GM12878 (cell line): ENCODE measurements at regions not wholly inside any gene's neighbourhood (a gene's known extent, or its start where the extent isn't known, plus 50 kb on each side); places are given as distances from the start of the nearest gene placed in this dataset.

Experiments used
- ATAC-seq: fragments of 200-7000 bp; cut with Tn5 transposase; 3 replicates; pipeline ENCODE4 v1.9.1; 2020; ENCODE audit warnings: mild to moderate bottlenecking, moderate library complexity
- BruUV-seq: library from RNA; stranded (reverse); fragments of 400-500 nt; replicated peaks from 2 replicates; lab custom pipeline; 2021; lab: Mats Ljungman, UMichigan
- CTCF ChIA-PET: fragments of 300-600 bp; sonication (Branson Sonifier 250); formaldehyde crosslinking; extraction: SDS; loops from one replicate; lab custom pipeline; 2021; ENCODE audit warnings: inconsistent platforms; lab: Yijun Ruan, JAX
- POLR2A ChIA-PET: fragments of 350-600 bp; formaldehyde crosslinking; extraction: SDS; loops from one replicate; lab custom pipeline; 2021; ENCODE audit warnings: inconsistent platforms; lab: Charles Lee
- RAD21 ChIA-PET: fragments of 300-600 bp; sonication (Branson Sonifier 250); formaldehyde crosslinking; loops from one replicate; lab custom pipeline; 2023; ENCODE audit warnings: antibody characterized with exemption; ENCODE audit not compliant: unreplicated experiment; lab: Charles Lee
- SMC1A ChIA-PET: fragments of 300-600 bp; sonication (Branson Sonifier 250); formaldehyde crosslinking; loops from one replicate; lab custom pipeline; 2023; ENCODE audit not compliant: unreplicated experiment, uncharacterized antibody; lab: Charles Lee
- DNase-seq: peaks from one replicate; pipeline ENCODE4 v3.0.0-alpha.2; 2011; ENCODE audit warnings: low read depth, low spot score
- FAIRE-seq: peaks from 3 replicates; lab custom pipeline; 2011; peaks lifted over from hg19 to GRCh38; lab: Jason Lieb, UNC
- H2AFZ ChIP-seq: 2 replicates; pipeline ENCODE4 v1.6.0; 2011; ENCODE audit warnings: low read depth, low read length, control low read depth; ENCODE audit not compliant: control insufficient read depth
- H3K27ac ChIP-seq: 2 replicates; pipeline ENCODE4 v1.5.1; 2011; ENCODE audit warnings: control low read depth; ENCODE audit not compliant: control insufficient read depth, insufficient read depth
- H3K27me3 ChIP-seq, 2 experiments: replicated peaks in 1 of 2; 2 replicates each; pipeline versions ENCODE4 v1.6.0 to v1.6.1; 2011; ENCODE audit warnings: low read length in 1 of 2; ENCODE audit not compliant: control insufficient read depth in 2 of 2, insufficient read depth in 2 of 2
- H3K36me3 ChIP-seq, 2 experiments: 2 replicates each; pipeline ENCODE4 v1.5.1; 2011; ENCODE audit warnings: low read length in 1 of 2; ENCODE audit not compliant: control insufficient read depth in 2 of 2, insufficient read depth in 2 of 2
- H3K4me1 ChIP-seq: 2 replicates; pipeline ENCODE4 v1.6.1; 2011; ENCODE audit warnings: mild to moderate bottlenecking, low read length, moderate library complexity, mixed read lengths; ENCODE audit not compliant: control insufficient read depth, insufficient read depth
- H3K4me2 ChIP-seq: 2 replicates; pipeline ENCODE4 v1.6.0; 2011; ENCODE audit warnings: control low read depth; ENCODE audit not compliant: control insufficient read depth, insufficient read depth
- H3K4me3 ChIP-seq: fragments of 200-600 bp; sonication (generic); 2 replicates; pipeline ENCODE4 v1.5.1; 2016
- H3K79me2 ChIP-seq: 2 replicates; pipeline ENCODE4 v1.6.0; 2011; ENCODE audit warnings: low read length; ENCODE audit not compliant: control insufficient read depth, insufficient read depth
- H3K9ac ChIP-seq: 2 replicates; pipeline ENCODE4 v1.8.0; 2011; ENCODE audit warnings: low read length, control low read depth, mixed read lengths; ENCODE audit not compliant: control insufficient read depth, insufficient read depth
- H3K9me3 ChIP-seq: replicated peaks from 3 replicates; pipeline ENCODE4 v1.5.1; 2011; ENCODE audit warnings: mild to moderate bottlenecking, low read length; ENCODE audit not compliant: control insufficient read depth, insufficient read depth
- H4K20me1 ChIP-seq: 2 replicates; pipeline ENCODE4 v1.6.0; 2011; ENCODE audit not compliant: control insufficient read depth, insufficient read depth
- CEBPB ChIP-seq, 2 experiments: fragments of 150-350 bp in 1 of 2; IDR thresholded peaks; 2 replicates each; pipeline ENCODE4 v1.6.1; 2012 to 2014; ENCODE audit warnings: low read depth in 2 of 2, low read length in 2 of 2, borderline replicate concordance in 1 of 2, inconsistent platforms in 1 of 2
- GATAD2B ChIP-seq: fragments of 450-650 bp; conservative IDR thresholded peaks from 2 replicates; pipeline ENCODE4 v1.6.1; 2017; ENCODE audit warnings: low read depth, mild to moderate bottlenecking, moderate library complexity
- HCFC1 ChIP-seq: fragments of 150-350 bp; IDR thresholded peaks from 2 replicates; pipeline ENCODE4 v1.6.1; 2014; ENCODE audit warnings: low read length
- KDM1A ChIP-seq: fragments of 200-600 bp; sonication (generic); IDR thresholded peaks from 2 replicates; pipeline ENCODE4 v1.6.1; 2016; ENCODE audit warnings: borderline replicate concordance
- NBN ChIP-seq: fragments of 450-650 bp; IDR thresholded peaks from 2 replicates; pipeline ENCODE4 v1.6.1; 2016
- TBL1XR1 ChIP-seq: IDR thresholded peaks from 2 replicates; pipeline ENCODE4 v1.6.1; 2012; ENCODE audit warnings: low read depth, low read length, improper control_type of control experiment
- WGBS: methylation state at CpG from one replicate; pipeline ENCODE4 v1.1.6; 2016; ENCODE audit warnings: low lambda C conversion rate; ENCODE audit not compliant: insufficient replicate concordance, insufficient coverage; ENCODE audit errors: missing lambda C conversion rate; 5-methylcytosine and 5-hydroxymethylcytosine counted together
- in situ Hi-C: fragments of 300-500 bp; cut with MboI; formaldehyde crosslinking; loops from 9 replicates; pipeline ENCODE4 v1.14.3; 2018; ENCODE audit warnings: mixed read lengths
- intact Hi-C: fragments of 100-400 bp; cut with micrococcal nuclease; formaldehyde crosslinking; loops from one replicate; pipeline ENCODE4 v1.14.2; 2022; ENCODE audit not compliant: unreplicated experiment
- TF ChIP-seq, protein P1 (sequence below): fragments of 450-650 bp; IDR thresholded peaks from 2 replicates; pipeline ENCODE4 v1.6.1; 2016; ENCODE audit warnings: mild to moderate bottlenecking, moderate library complexity, borderline replicate concordance
- TF ChIP-seq, protein P2 (sequence below): fragments of 450-650 bp; IDR thresholded peaks from 2 replicates; pipeline ENCODE4 v1.6.1; 2017; ENCODE audit warnings: antibody characterized with exemption, mild to moderate bottlenecking, moderate library complexity

DNA sequence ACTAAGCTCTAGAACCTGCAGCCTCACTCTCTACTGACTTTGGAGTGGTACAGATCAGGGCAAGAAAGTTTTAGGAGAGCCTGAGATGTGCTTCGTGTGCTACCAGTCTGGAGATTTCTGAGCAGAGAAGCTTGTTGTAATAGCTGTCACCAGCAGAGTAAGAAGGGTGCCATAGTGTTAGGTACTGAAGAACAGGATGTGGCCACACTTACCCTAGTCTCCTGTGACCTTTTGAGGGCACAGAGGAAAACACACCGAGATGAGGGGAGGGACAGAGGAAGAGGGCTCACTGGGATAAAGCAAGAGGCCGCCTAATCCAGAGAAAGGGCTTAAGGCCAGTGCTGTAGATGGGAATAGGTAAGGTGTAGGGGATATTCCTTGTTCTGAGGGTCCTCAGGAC is 146.2 kb upstream of the MTPN start:
- H3K4me2 ChIP-seq: no peak overlapping the region
- intact Hi-C loops: loop anchor here (10.0 kb wide), 1 partner anchor 751 kb away; no protein-coding TSS in a partner anchor
- no peaks in the 10 kb centered on the region for H3K79me2 ChIP-seq
- H2AFZ ChIP-seq: no peak overlapping the region
- no peak for DNase-seq
- no peak for FAIRE-seq
- ChIA-PET POLR2A (no interaction called here), SMC1A (no interaction called here), CTCF (interaction anchor here (1.5 kb wide), 1 partner anchor 8 kb away, joined by 4 read pairs; no protein-coding TSS in a partner anchor), RAD21 (no interaction called here)
- no peaks in the 10 kb centered on the region for H3K9me3 ChIP-seq
- in situ Hi-C loops: no loop called here
- WGBS: 23% methylated on average over 3 of the region's 3 CpGs
- H3K27ac ChIP-seq: no peak overlapping the region
- no peak for ATAC-seq
- H3K4me1 ChIP-seq: no peaks in the 10 kb centered on the region
- no peaks in the 10 kb centered on the region for H3K27me3 ChIP-seq
- BruUV-seq: no TSS peak
- H3K36me3 ChIP-seq: no peaks in the 10 kb centered on the region
- H3K4me3 ChIP-seq: no peak overlapping the region
- H4K20me1 ChIP-seq: no peaks in the 10 kb centered on the region
- H3K9ac ChIP-seq: no peak overlapping the region
- TF ChIP-seq CEBPB (IDR thresholded peaks at IDR 0.05; ENCODE audit: borderline replicate concordance in 1 of 2, low read depth in 2 of 2, low read length in 2 of 2): no peak
- TF ChIP-seq GATAD2B: no peak
- no peak for TF ChIP-seq TBL1XR1
- no peak for TF ChIP-seq HCFC1
- TF ChIP-seq, protein P1, sequence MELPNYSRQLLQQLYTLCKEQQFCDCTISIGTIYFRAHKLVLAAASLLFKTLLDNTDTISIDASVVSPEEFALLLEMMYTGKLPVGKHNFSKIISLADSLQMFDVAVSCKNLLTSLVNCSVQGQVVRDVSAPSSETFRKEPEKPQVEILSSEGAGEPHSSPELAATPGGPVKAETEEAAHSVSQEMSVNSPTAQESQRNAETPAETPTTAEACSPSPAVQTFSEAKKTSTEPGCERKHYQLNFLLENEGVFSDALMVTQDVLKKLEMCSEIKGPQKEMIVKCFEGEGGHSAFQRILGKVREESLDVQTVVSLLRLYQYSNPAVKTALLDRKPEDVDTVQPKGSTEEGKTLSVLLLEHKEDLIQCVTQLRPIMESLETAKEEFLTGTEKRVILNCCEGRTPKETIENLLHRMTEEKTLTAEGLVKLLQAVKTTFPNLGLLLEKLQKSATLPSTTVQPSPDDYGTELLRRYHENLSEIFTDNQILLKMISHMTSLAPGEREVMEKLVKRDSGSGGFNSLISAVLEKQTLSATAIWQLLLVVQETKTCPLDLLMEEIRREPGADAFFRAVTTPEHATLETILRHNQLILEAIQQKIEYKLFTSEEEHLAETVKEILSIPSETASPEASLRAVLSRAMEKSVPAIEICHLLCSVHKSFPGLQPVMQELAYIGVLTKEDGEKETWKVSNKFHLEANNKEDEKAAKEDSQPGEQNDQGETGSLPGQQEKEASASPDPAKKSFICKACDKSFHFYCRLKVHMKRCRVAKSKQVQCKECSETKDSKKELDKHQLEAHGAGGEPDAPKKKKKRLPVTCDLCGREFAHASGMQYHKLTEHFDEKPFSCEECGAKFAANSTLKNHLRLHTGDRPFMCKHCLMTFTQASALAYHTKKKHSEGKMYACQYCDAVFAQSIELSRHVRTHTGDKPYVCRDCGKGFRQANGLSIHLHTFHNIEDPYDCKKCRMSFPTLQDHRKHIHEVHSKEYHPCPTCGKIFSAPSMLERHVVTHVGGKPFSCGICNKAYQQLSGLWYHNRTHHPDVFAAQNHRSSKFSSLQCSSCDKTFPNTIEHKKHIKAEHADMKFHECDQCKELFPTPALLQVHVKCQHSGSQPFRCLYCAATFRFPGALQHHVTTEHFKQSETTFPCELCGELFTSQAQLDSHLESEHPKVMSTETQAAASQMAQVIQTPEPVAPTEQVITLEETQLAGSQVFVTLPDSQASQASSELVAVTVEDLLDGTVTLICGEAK: no peak
- TF ChIP-seq, protein P2, sequence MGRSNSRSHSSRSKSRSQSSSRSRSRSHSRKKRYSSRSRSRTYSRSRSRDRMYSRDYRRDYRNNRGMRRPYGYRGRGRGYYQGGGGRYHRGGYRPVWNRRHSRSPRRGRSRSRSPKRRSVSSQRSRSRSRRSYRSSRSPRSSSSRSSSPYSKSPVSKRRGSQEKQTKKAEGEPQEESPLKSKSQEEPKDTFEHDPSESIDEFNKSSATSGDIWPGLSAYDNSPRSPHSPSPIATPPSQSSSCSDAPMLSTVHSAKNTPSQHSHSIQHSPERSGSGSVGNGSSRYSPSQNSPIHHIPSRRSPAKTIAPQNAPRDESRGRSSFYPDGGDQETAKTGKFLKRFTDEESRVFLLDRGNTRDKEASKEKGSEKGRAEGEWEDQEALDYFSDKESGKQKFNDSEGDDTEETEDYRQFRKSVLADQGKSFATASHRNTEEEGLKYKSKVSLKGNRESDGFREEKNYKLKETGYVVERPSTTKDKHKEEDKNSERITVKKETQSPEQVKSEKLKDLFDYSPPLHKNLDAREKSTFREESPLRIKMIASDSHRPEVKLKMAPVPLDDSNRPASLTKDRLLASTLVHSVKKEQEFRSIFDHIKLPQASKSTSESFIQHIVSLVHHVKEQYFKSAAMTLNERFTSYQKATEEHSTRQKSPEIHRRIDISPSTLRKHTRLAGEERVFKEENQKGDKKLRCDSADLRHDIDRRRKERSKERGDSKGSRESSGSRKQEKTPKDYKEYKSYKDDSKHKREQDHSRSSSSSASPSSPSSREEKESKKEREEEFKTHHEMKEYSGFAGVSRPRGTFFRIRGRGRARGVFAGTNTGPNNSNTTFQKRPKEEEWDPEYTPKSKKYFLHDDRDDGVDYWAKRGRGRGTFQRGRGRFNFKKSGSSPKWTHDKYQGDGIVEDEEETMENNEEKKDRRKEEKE: no peak
- TF ChIP-seq KDM1A: no peak
- TF ChIP-seq NBN: no peak
